ENCODE measurements at regions not wholly inside any gene's neighbourhood (a gene's known extent, or its start where the extent isn't known, plus 50 kb on each side); places are given as distances from the start of the nearest gene placed in this dataset.

DNA sequence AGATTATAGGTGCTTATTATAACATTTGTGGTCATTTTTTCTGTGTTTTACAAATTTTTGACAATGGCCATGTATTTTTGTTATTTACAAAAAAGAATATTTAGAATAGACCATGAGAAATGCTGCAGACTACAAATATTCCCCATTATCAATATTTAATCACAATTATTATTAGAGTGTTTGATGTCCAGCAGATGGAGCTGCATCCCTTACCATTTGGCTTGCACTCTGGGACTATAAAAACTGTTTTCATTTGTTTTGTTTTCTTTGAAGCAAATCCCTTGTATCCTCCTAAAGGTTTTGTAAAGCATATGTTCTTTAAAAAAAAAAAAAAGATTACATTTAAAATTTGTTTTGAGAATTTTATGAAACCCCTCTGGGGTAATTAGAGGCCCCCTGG is 85.6 kb upstream of the CXorf66 start:
- H3K27ac ChIP-seq = no peak overlapping the region
- H4K20me1 ChIP-seq (ENCODE audit: insufficient read depth) = no peaks in the 10 kb centered on the region
- no peaks in the 10 kb centered on the region for H3K27me3 ChIP-seq (ENCODE audit: insufficient read depth, low read depth)
- no peaks in the 10 kb centered on the region for H3K36me3 ChIP-seq (ENCODE audit: insufficient read depth)
- no peaks in the 10 kb centered on the region for H3K4me1 ChIP-seq (ENCODE audit: low read depth, poor library complexity, severe bottlenecking)
- no peaks in the 10 kb centered on the region for H3K79me2 ChIP-seq (ENCODE audit: insufficient read depth, low read depth)
- H2AFZ ChIP-seq (ENCODE audit: low read depth) = no peak overlapping the region
- TF ChIP-seq, protein P1, sequence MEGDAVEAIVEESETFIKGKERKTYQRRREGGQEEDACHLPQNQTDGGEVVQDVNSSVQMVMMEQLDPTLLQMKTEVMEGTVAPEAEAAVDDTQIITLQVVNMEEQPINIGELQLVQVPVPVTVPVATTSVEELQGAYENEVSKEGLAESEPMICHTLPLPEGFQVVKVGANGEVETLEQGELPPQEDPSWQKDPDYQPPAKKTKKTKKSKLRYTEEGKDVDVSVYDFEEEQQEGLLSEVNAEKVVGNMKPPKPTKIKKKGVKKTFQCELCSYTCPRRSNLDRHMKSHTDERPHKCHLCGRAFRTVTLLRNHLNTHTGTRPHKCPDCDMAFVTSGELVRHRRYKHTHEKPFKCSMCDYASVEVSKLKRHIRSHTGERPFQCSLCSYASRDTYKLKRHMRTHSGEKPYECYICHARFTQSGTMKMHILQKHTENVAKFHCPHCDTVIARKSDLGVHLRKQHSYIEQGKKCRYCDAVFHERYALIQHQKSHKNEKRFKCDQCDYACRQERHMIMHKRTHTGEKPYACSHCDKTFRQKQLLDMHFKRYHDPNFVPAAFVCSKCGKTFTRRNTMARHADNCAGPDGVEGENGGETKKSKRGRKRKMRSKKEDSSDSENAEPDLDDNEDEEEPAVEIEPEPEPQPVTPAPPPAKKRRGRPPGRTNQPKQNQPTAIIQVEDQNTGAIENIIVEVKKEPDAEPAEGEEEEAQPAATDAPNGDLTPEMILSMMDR (conservative IDR thresholded peaks at IDR 0.05; ENCODE audit: low read depth, low read length) = peak; percentile 56; the same call in 1 of the 2 replicates
- no peak overlapping the region for H3K4me3 ChIP-seq (IDR thresholded peaks at IDR 0.05; ENCODE audit: insufficient read depth, low read depth, low read length)
- H3K4me2 ChIP-seq = no peak overlapping the region
- no peak overlapping the region for H3K9ac ChIP-seq

DNA sequence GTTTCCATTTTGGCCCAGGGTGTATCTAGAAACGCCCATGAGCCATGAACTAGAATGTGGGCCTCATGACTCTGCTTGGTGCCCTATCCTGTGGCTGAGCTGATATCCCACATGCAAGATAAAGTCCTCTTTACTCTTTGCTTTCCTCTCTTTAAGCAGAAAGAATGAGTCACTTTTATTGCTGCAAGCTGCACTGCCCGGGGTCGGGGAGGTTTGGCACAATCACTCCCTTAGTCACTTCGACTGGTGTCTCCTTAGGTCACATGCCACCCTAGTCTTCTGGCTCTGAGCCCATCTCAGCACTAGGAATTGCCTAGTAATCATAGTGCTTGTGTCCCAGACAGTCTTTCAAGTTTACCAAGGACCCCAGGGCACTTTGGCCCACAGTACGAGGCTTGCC is 75.1 kb upstream of the CXorf66 start:
- TF ChIP-seq, protein P1 (conservative IDR thresholded peaks at IDR 0.05; ENCODE audit: low read depth, low read length) = no peak
- Histone ChIP-seq H3K79me2 (ENCODE audit: insufficient read depth, low read depth) (no peaks in the 10 kb centered on the region), H3K4me1 (ENCODE audit: low read depth, poor library complexity, severe bottlenecking) (no peaks in the 10 kb centered on the region)

DNA sequence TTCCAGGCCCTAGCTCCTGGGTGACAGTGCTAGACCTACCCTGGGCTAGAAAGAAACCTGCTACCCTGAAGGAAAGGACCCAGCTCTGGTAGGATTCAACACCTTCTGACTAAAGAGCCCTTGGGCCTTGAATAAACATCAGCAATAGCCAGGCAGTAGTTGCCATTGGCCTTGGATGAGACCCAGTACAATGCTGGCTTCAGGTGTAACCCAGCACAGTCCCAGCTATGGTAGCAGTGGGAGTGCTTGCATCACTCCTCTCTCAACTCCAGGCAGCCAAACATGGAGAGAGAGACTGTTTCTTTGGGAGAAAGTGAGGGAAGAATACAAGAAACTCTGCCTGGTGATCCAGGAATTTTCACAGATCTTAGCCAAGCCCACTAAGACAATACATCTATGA is 73.5 kb upstream of the CXorf66 start:
- Histone ChIP-seq H2AFZ (ENCODE audit: low read depth) (no peak overlapping the region), H3K4me3 (IDR thresholded peaks at IDR 0.05; ENCODE audit: insufficient read depth, low read depth, low read length) (no peak overlapping the region), H3K4me1 (ENCODE audit: low read depth, poor library complexity, severe bottlenecking) (no peaks in the 10 kb centered on the region), H3K27ac (no peak overlapping the region), H3K4me2 (no peak overlapping the region), H4K20me1 (ENCODE audit: insufficient read depth) (no peaks in the 10 kb centered on the region), H3K9ac (no peak overlapping the region), H3K36me3 (ENCODE audit: insufficient read depth) (no peaks in the 10 kb centered on the region), H3K27me3 (ENCODE audit: insufficient read depth, low read depth) (no peaks in the 10 kb centered on the region), H3K79me2 (ENCODE audit: insufficient read depth, low read depth) (no peaks in the 10 kb centered on the region)
- TF ChIP-seq, protein P1 (conservative IDR thresholded peaks at IDR 0.05; ENCODE audit: low read depth, low read length) = no peak

More for the DNA sequence above, 75.1 kb upstream of the CXorf66 start:
- Histone ChIP-seq H3K27me3 (ENCODE audit: insufficient read depth, low read depth) (no peaks in the 10 kb centered on the region), H3K9ac (no peak overlapping the region), H3K4me3 (IDR thresholded peaks at IDR 0.05; ENCODE audit: insufficient read depth, low read depth, low read length) (no peak overlapping the region), H3K27ac (no peak overlapping the region), H3K36me3 (ENCODE audit: insufficient read depth) (no peaks in the 10 kb centered on the region), H4K20me1 (ENCODE audit: insufficient read depth) (no peaks in the 10 kb centered on the region), H2AFZ (ENCODE audit: low read depth) (no peak overlapping the region), H3K4me2 (no peak overlapping the region)

DNA sequence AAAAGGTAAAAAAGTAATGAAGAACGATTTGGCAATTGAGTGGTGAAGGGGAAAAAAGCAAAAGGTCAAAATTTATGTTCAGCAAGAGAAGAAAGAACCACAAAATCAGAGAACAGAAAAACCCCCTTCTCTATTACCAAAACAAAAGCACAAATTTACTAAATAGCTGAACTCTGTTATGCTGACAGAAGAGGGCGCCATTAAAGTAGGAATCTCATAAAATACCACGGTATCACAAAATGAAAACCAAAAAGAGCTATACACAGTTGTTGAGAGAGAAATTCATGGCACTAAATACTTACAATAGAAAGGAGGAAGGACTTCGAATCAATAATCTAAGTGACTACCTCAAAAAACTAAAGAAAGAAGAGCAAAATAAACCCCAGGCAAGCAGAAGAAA is 69.6 kb upstream of the CXorf66 start:
- no peaks in the 10 kb centered on the region for H3K79me2 ChIP-seq (ENCODE audit: insufficient read depth, low read depth)
- H3K36me3 ChIP-seq (ENCODE audit: insufficient read depth) = no peaks in the 10 kb centered on the region
- no peaks in the 10 kb centered on the region for H3K4me1 ChIP-seq (ENCODE audit: low read depth, poor library complexity, severe bottlenecking)
- H3K9ac ChIP-seq = no peak overlapping the region
- H3K27me3 ChIP-seq (ENCODE audit: insufficient read depth, low read depth) = no peaks in the 10 kb centered on the region
- H3K4me2 ChIP-seq = no peak overlapping the region
- no peaks in the 10 kb centered on the region for H4K20me1 ChIP-seq (ENCODE audit: insufficient read depth)
- TF ChIP-seq, protein P1 (conservative IDR thresholded peaks at IDR 0.05; ENCODE audit: low read depth, low read length) = peak; percentile 44; the same call in 1 of the 2 replicates
- H3K4me3 ChIP-seq (IDR thresholded peaks at IDR 0.05; ENCODE audit: insufficient read depth, low read depth, low read length) = no peak overlapping the region
- H2AFZ ChIP-seq (ENCODE audit: low read depth) = no peak overlapping the region; the same call in 1 of the 2 replicates
- no peak overlapping the region for H3K27ac ChIP-seq

Data from KMS-11 (cell line).